ENCODE measurements at regions not wholly inside any gene's neighbourhood (a gene's known extent, or its start where the extent isn't known, plus 50 kb on each side); places are given as distances from the start of the nearest gene placed in this dataset.

DNA sequence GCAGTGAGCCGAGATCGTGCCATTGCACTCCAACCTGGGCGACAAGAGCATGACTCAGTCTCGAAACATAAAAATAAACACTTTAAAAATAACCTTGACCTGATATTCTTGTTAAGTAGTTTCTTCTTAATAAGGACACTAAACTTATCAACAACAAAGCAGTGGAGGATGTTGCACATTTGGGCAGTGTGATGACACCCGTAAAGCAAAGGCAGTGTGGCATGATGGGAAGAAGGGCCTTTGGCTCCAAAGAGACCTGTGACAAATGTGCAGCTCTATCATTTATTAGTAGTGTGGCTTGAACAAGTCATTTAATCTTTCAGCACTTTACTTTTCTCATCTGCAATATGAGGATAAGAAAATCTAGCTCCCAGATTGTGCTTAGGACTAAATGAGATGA, 348.0 kb upstream of the PLD5 start:
- TF ChIP-seq ZBTB21 (CRISPR knock-in tag; IDR thresholded peaks at IDR 0.05) (no peak), RXRB (CRISPR knock-in tag; IDR thresholded peaks at IDR 0.05; ENCODE audit: borderline replicate concordance) (no peak)
- TF ChIP-seq, protein P1, sequence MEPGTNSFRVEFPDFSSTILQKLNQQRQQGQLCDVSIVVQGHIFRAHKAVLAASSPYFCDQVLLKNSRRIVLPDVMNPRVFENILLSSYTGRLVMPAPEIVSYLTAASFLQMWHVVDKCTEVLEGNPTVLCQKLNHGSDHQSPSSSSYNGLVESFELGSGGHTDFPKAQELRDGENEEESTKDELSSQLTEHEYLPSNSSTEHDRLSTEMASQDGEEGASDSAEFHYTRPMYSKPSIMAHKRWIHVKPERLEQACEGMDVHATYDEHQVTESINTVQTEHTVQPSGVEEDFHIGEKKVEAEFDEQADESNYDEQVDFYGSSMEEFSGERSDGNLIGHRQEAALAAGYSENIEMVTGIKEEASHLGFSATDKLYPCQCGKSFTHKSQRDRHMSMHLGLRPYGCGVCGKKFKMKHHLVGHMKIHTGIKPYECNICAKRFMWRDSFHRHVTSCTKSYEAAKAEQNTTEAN (CRISPR knock-in tag; conservative IDR thresholded peaks at IDR 0.05) = no peak
- TF ChIP-seq, protein P2, sequence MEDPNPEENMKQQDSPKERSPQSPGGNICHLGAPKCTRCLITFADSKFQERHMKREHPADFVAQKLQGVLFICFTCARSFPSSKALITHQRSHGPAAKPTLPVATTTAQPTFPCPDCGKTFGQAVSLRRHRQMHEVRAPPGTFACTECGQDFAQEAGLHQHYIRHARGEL (CRISPR knock-in tag; IDR thresholded peaks at IDR 0.05) = no peak
